ENCODE measurements at regions not wholly inside any gene's neighbourhood (a gene's known extent, or its start where the extent isn't known, plus 50 kb on each side); places are given as distances from the start of the nearest gene placed in this dataset.

DNA sequence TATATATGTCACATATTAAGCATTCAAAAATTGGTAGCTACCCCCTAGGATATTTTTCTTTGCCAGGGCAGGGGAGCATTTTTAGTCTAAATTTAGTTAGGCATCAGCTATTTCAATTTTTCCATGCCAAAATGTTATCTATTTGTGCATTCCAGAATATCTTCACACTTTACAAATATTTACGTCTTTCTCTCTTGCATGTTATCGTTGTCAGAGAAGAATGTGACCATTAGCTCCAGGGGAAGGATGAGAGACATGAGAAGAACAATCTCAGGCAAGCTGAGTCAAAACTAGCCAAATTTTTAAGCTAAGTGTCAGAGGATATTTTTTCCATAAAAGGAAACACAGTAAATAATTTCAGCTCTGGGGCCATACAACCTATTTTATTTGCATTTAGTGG lies 885.0 kb upstream of the EPHA5 start:
- TF ChIP-seq POLR2A (IDR thresholded peaks at IDR 0.05; ENCODE audit: low read depth) (no peak), EP300 (IDR thresholded peaks at IDR 0.05) (no peak)

Data from esophagus muscularis mucosa (tissue), 2 donors.